ENCODE measurements at regions not wholly inside any gene's neighbourhood (a gene's known extent, or its start where the extent isn't known, plus 50 kb on each side); places are given as distances from the start of the nearest gene placed in this dataset.

- Histone ChIP-seq H3K27me3 (ENCODE audit: control insufficient read depth, insufficient read depth, low read length) (no peaks in the 10 kb centered on the region), H3K4me1 (ENCODE audit: control insufficient read depth, insufficient read depth, low read length) (no peaks in the 10 kb centered on the region), H3K36me3 (ENCODE audit: control insufficient read depth, insufficient read depth, low read length) (no peaks in the 10 kb centered on the region), H3K9me3 (ENCODE audit: control insufficient read depth, insufficient read depth, low read length) (no peaks in the 10 kb centered on the region), H3K4me3 (ENCODE audit: low read depth, low read length) (no peak overlapping the region), H3K9ac (ENCODE audit: low read depth, low read length) (no peak overlapping the region)
Observed at GRCh38 chr4:10949039-10949733, 264.6 kb upstream of the CLNK start.

DNA sequence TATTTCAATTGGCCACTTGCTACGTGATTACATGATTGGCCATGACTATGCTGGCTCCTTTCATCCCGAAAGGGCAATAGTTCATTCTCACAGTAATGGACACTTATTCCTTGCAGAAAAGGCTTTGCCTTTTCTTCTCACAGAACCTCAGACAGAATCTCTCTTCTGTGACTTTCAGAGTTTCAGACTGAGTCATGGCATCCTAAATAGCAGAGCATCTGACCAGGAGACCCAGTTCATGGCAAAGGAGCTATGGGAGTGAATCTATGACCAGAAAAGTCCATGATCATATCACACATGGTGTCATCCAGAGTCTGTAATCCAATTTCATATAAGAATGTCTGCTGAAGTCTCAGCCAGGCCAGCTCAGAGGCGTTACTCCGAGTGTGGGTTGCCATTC lies 263.3 kb upstream of the CLNK start:
- Histone ChIP-seq H3K4me1 (ENCODE audit: control insufficient read depth, insufficient read depth, low read length) (no peaks in the 10 kb centered on the region), H3K9ac (ENCODE audit: low read depth, low read length) (no peak overlapping the region), H3K9me3 (ENCODE audit: control insufficient read depth, insufficient read depth, low read length) (no peaks in the 10 kb centered on the region), H3K36me3 (ENCODE audit: control insufficient read depth, insufficient read depth, low read length) (no peaks in the 10 kb centered on the region), H3K4me3 (ENCODE audit: low read depth, low read length) (no peak overlapping the region), H3K27me3 (ENCODE audit: control insufficient read depth, insufficient read depth, low read length) (no peaks in the 10 kb centered on the region)

- Histone ChIP-seq H3K4me1 (ENCODE audit: control insufficient read depth, insufficient read depth, low read length) (no peaks in the 10 kb centered on the region), H3K9me3 (ENCODE audit: control insufficient read depth, insufficient read depth, low read length) (no peaks in the 10 kb centered on the region), H3K4me3 (ENCODE audit: low read depth, low read length) (no peak overlapping the region), H3K36me3 (ENCODE audit: control insufficient read depth, insufficient read depth, low read length) (no peaks in the 10 kb centered on the region), H3K27me3 (ENCODE audit: control insufficient read depth, insufficient read depth, low read length) (no peaks in the 10 kb centered on the region), H3K9ac (ENCODE audit: low read depth, low read length) (no peak overlapping the region)
Observed at GRCh38 chr4:10944321-10944720, 259.8 kb upstream of the CLNK start.

DNA sequence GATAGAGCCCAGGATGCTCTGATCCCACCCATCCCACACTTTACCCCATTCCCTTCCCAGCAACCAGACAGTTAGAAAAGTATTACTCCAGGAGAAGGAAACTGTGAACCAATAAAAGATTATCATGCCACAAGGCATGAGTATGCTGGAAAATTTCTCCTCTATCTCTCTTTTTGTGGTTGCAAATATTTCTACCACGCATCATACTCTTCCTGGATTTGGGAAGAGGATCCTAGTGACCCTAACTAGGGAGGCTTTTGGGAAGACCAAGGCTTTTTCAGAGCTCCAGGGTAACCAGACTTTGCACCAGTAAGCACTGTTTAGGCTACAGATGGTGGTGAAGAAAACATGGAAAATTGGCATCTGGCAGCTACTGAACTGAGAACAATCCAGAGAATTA lies 257.6 kb upstream of the CLNK start:
- H3K4me1 ChIP-seq (ENCODE audit: control insufficient read depth, insufficient read depth, low read length): no peaks in the 10 kb centered on the region
- no peak overlapping the region for H3K9ac ChIP-seq (ENCODE audit: low read depth, low read length)
- no peak overlapping the region for H3K4me3 ChIP-seq (ENCODE audit: low read depth, low read length)
- no peaks in the 10 kb centered on the region for H3K9me3 ChIP-seq (ENCODE audit: control insufficient read depth, insufficient read depth, low read length)
- H3K36me3 ChIP-seq (ENCODE audit: control insufficient read depth, insufficient read depth, low read length): no peaks in the 10 kb centered on the region
- no peaks in the 10 kb centered on the region for H3K27me3 ChIP-seq (ENCODE audit: control insufficient read depth, insufficient read depth, low read length)

GRCh38 chr4:10929818-10930217 lies 245.2 kb upstream of the CLNK start:
- H3K4me3 ChIP-seq (ENCODE audit: low read depth, low read length): no peak overlapping the region
- H3K9me3 ChIP-seq (ENCODE audit: control insufficient read depth, insufficient read depth, low read length): no peaks in the 10 kb centered on the region
- no peak overlapping the region for H3K9ac ChIP-seq (ENCODE audit: low read depth, low read length)
- no peaks in the 10 kb centered on the region for H3K36me3 ChIP-seq (ENCODE audit: control insufficient read depth, insufficient read depth, low read length)
- no peaks in the 10 kb centered on the region for H3K4me1 ChIP-seq (ENCODE audit: control insufficient read depth, insufficient read depth, low read length)
- no peaks in the 10 kb centered on the region for H3K27me3 ChIP-seq (ENCODE audit: control insufficient read depth, insufficient read depth, low read length)

- Histone ChIP-seq H3K4me3 (ENCODE audit: low read depth, low read length) (no peak overlapping the region), H3K36me3 (ENCODE audit: control insufficient read depth, insufficient read depth, low read length) (no peaks in the 10 kb centered on the region), H3K27me3 (ENCODE audit: control insufficient read depth, insufficient read depth, low read length) (no peaks in the 10 kb centered on the region), H3K9ac (ENCODE audit: low read depth, low read length) (no peak overlapping the region), H3K9me3 (ENCODE audit: control insufficient read depth, insufficient read depth, low read length) (no peaks in the 10 kb centered on the region), H3K4me1 (ENCODE audit: control insufficient read depth, insufficient read depth, low read length) (peaks cover 4% of the 10 kb centered on the region)
Observed at GRCh38 chr4:10925996-10926395, 241.4 kb upstream of the CLNK start.

GRCh38 chr4:10924274-10924673 lies 239.7 kb upstream of the CLNK start:
- Histone ChIP-seq H3K9me3 (ENCODE audit: control insufficient read depth, insufficient read depth, low read length) (no peaks in the 10 kb centered on the region), H3K27me3 (ENCODE audit: control insufficient read depth, insufficient read depth, low read length) (no peaks in the 10 kb centered on the region), H3K9ac (ENCODE audit: low read depth, low read length) (no peak overlapping the region), H3K36me3 (ENCODE audit: control insufficient read depth, insufficient read depth, low read length) (no peaks in the 10 kb centered on the region), H3K4me1 (ENCODE audit: control insufficient read depth, insufficient read depth, low read length) (peaks cover 4% of the 10 kb centered on the region), H3K4me3 (ENCODE audit: low read depth, low read length) (no peak overlapping the region)

- H3K9me3 ChIP-seq (ENCODE audit: control insufficient read depth, insufficient read depth, low read length): no peaks in the 10 kb centered on the region
- H3K9ac ChIP-seq (ENCODE audit: low read depth, low read length): no peak overlapping the region
- no peaks in the 10 kb centered on the region for H3K36me3 ChIP-seq (ENCODE audit: control insufficient read depth, insufficient read depth, low read length)
- no peaks in the 10 kb centered on the region for H3K27me3 ChIP-seq (ENCODE audit: control insufficient read depth, insufficient read depth, low read length)
- no peak overlapping the region for H3K4me3 ChIP-seq (ENCODE audit: low read depth, low read length)
- no peaks in the 10 kb centered on the region for H3K4me1 ChIP-seq (ENCODE audit: control insufficient read depth, insufficient read depth, low read length)
Observed at GRCh38 chr4:10917566-10917965, 233.0 kb upstream of the CLNK start.

- H3K27me3 ChIP-seq (ENCODE audit: control insufficient read depth, insufficient read depth, low read length): no peaks in the 10 kb centered on the region
- no peak overlapping the region for H3K4me3 ChIP-seq (ENCODE audit: low read depth, low read length)
- H3K36me3 ChIP-seq (ENCODE audit: control insufficient read depth, insufficient read depth, low read length): no peaks in the 10 kb centered on the region
- no peaks in the 10 kb centered on the region for H3K9me3 ChIP-seq (ENCODE audit: control insufficient read depth, insufficient read depth, low read length)
- H3K4me1 ChIP-seq (ENCODE audit: control insufficient read depth, insufficient read depth, low read length): no peaks in the 10 kb centered on the region
- H3K9ac ChIP-seq (ENCODE audit: low read depth, low read length): no peak overlapping the region
Observed at GRCh38 chr4:10898072-10898471, 213.5 kb upstream of the CLNK start.

- Histone ChIP-seq H3K36me3 (ENCODE audit: control insufficient read depth, insufficient read depth, low read length) (no peaks in the 10 kb centered on the region), H3K9ac (ENCODE audit: low read depth, low read length) (no peak overlapping the region), H3K9me3 (ENCODE audit: control insufficient read depth, insufficient read depth, low read length) (no peaks in the 10 kb centered on the region)
Observed at GRCh38 chr4:10897076-10897475, 212.5 kb upstream of the CLNK start.

DNA sequence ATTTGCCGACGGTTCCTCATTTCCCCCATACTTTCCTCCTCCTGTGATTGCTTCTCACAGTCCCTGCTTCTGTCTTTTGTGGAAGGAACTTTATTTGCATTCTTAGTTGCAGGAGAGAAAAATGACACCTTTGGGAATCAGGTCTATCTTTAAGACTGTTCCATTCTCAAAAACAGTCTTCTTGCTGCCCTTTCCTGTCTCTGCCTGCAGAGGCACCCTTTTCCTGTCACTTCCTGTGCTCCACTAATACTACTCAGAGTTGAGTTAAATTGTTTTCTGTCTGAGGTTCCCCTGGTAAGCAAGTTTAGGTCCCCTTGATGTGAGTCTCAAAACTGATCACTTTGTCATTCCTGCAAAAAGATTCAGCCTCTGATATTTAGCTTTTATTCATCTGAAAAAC lies 208.8 kb upstream of the CLNK start:
- no peaks in the 10 kb centered on the region for H3K9me3 ChIP-seq (ENCODE audit: control insufficient read depth, insufficient read depth, low read length)
- H3K4me1 ChIP-seq (ENCODE audit: control insufficient read depth, insufficient read depth, low read length): no peaks in the 10 kb centered on the region
- H3K9ac ChIP-seq (ENCODE audit: low read depth, low read length): no peak overlapping the region
- H3K27me3 ChIP-seq (ENCODE audit: control insufficient read depth, insufficient read depth, low read length): no peaks in the 10 kb centered on the region
- H3K36me3 ChIP-seq (ENCODE audit: control insufficient read depth, insufficient read depth, low read length): no peaks in the 10 kb centered on the region
- H3K4me3 ChIP-seq (ENCODE audit: low read depth, low read length): no peak overlapping the region

More at GRCh38 chr4:10897076-10897475, 212.5 kb upstream of the CLNK start:
- H3K27me3 ChIP-seq (ENCODE audit: control insufficient read depth, insufficient read depth, low read length): no peaks in the 10 kb centered on the region
- no peaks in the 10 kb centered on the region for H3K4me1 ChIP-seq (ENCODE audit: control insufficient read depth, insufficient read depth, low read length)
- no peak overlapping the region for H3K4me3 ChIP-seq (ENCODE audit: low read depth, low read length)

DNA sequence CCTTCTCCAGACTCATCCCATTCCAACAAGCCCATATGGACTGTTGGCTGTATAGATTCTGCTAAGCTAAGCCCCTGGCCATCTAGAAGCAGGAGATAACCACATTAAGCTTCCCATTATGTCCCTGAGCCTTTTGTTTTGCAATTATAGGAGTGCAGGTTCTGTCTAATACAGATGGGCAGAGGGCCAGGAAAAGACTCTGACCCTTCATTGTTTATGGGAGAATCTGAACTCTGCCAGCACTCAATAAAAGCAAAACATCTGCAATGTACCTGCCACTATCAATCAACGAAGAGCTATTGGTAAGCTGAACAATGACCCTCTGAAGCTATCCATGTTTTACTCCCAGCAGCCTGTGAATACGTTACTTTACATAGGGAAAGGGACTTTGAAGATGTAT lies 207.3 kb upstream of the CLNK start:
- H3K27me3 ChIP-seq (ENCODE audit: control insufficient read depth, insufficient read depth, low read length): no peaks in the 10 kb centered on the region
- H3K9ac ChIP-seq (ENCODE audit: low read depth, low read length): no peak overlapping the region
- no peak overlapping the region for H3K4me3 ChIP-seq (ENCODE audit: low read depth, low read length)
- no peaks in the 10 kb centered on the region for H3K9me3 ChIP-seq (ENCODE audit: control insufficient read depth, insufficient read depth, low read length)
- no peaks in the 10 kb centered on the region for H3K4me1 ChIP-seq (ENCODE audit: control insufficient read depth, insufficient read depth, low read length)
- no peaks in the 10 kb centered on the region for H3K36me3 ChIP-seq (ENCODE audit: control insufficient read depth, insufficient read depth, low read length)

Measured in iPS-15b (cell line).